ENCODE measurements at regions not wholly inside any gene's neighbourhood (a gene's known extent, or its start where the extent isn't known, plus 50 kb on each side); places are given as distances from the start of the nearest gene placed in this dataset.

DNA sequence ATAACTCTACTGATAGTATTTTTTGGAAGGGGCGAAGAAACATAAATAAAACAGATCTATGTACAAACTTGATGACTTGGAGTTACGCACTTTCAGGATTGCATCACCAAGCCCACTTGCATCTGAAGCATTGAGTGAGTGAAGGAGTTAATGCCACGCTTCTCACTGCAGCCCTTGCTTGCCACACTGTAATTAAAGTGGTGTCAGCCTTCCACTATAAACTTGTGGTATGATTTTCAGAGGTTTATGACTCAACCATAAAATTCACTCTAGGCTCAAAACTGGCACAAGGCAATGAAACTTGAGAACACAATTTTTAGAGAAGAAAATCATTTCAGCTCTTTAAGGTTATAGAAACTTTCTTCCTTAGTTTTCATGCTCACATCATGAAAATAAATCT is 93.9 kb upstream of the PRMT6 start:
- TF ChIP-seq, protein P1, sequence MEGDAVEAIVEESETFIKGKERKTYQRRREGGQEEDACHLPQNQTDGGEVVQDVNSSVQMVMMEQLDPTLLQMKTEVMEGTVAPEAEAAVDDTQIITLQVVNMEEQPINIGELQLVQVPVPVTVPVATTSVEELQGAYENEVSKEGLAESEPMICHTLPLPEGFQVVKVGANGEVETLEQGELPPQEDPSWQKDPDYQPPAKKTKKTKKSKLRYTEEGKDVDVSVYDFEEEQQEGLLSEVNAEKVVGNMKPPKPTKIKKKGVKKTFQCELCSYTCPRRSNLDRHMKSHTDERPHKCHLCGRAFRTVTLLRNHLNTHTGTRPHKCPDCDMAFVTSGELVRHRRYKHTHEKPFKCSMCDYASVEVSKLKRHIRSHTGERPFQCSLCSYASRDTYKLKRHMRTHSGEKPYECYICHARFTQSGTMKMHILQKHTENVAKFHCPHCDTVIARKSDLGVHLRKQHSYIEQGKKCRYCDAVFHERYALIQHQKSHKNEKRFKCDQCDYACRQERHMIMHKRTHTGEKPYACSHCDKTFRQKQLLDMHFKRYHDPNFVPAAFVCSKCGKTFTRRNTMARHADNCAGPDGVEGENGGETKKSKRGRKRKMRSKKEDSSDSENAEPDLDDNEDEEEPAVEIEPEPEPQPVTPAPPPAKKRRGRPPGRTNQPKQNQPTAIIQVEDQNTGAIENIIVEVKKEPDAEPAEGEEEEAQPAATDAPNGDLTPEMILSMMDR (IDR thresholded peaks at IDR 0.05; ENCODE audit: insufficient read depth, low read length, poor library complexity, severe bottlenecking) = no peak
- H3K36me3 ChIP-seq (ENCODE audit: control insufficient read depth, insufficient read depth, low read length) = no peaks in the 10 kb centered on the region

GRCh38 chr1:106964495-106964894 is 92.0 kb upstream of the PRMT6 start:
- TF ChIP-seq, protein P1 (IDR thresholded peaks at IDR 0.05; ENCODE audit: insufficient read depth, low read length, poor library complexity, severe bottlenecking) = no peak
- no peak for DNase-seq (ENCODE audit: extremely low read depth, insufficient read length)

More for the DNA sequence above, 93.9 kb upstream of the PRMT6 start:
- DNase-seq (ENCODE audit: extremely low read depth, insufficient read length) = no peak
- Histone ChIP-seq H3K27me3 (replicated peaks; ENCODE audit: control insufficient read depth, insufficient read depth, low read length) (no peaks in the 10 kb centered on the region), H3K4me3 (replicated peaks; ENCODE audit: low read depth, low read length) (no peak overlapping the region)

DNA sequence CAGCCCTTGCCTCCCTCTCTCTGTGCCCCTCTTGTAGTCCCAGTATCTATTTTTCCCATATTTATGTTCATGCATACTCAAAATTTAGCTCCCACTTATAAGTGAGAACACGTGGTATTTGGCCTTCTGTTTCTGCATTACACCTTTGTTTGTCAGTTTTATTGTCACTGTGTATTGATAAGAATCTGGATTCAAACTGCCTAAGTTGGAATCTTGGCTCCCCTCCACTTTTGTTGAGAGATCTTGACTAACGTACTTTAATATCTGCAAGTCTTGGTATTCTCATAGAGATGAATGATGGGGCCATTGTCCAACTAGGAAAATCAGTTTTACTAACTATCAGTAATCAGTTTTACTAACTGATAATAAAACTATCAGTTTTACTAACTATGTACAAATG is 87.8 kb upstream of the PRMT6 start:
- TF ChIP-seq, protein P1 (IDR thresholded peaks at IDR 0.05; ENCODE audit: insufficient read depth, low read length, poor library complexity, severe bottlenecking) = no peak
- no peaks in the 10 kb centered on the region for H3K36me3 ChIP-seq (ENCODE audit: control insufficient read depth, insufficient read depth, low read length)
- no peak for DNase-seq (ENCODE audit: extremely low read depth, insufficient read length)
- H3K4me3 ChIP-seq (replicated peaks; ENCODE audit: low read depth, low read length) = no peak overlapping the region
- H3K27me3 ChIP-seq (replicated peaks; ENCODE audit: control insufficient read depth, insufficient read depth, low read length) = no peaks in the 10 kb centered on the region

More at GRCh38 chr1:106964495-106964894, 92.0 kb upstream of the PRMT6 start:
- no peaks in the 10 kb centered on the region for H3K36me3 ChIP-seq (ENCODE audit: control insufficient read depth, insufficient read depth, low read length)
- no peaks in the 10 kb centered on the region for H3K27me3 ChIP-seq (replicated peaks; ENCODE audit: control insufficient read depth, insufficient read depth, low read length)
- no peak overlapping the region for H3K4me3 ChIP-seq (replicated peaks; ENCODE audit: low read depth, low read length)

DNA sequence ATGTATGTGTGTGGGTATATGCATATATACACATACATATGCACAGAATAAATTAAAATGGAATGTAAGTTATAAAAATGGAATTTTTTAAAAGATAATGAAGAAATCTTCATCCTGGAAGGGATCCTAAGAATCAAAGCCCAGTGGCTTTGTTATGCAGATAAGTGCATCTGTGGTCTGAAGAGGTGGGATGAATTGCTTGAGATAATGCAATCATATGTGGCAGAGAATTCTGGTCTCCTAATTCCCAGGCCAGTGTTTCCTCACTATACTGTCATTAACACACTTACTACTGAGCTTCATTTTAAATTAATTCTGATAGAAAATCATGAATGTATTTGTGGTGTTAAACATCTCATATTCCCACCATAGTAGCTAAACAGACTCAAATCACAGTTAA is 86.7 kb upstream of the PRMT6 start:
- no peak for DNase-seq (ENCODE audit: extremely low read depth, insufficient read length)
- Histone ChIP-seq H3K27me3 (replicated peaks; ENCODE audit: control insufficient read depth, insufficient read depth, low read length) (no peaks in the 10 kb centered on the region), H3K4me3 (replicated peaks; ENCODE audit: low read depth, low read length) (no peak overlapping the region), H3K36me3 (ENCODE audit: control insufficient read depth, insufficient read depth, low read length) (no peaks in the 10 kb centered on the region)
- TF ChIP-seq, protein P1 (IDR thresholded peaks at IDR 0.05; ENCODE audit: insufficient read depth, low read length, poor library complexity, severe bottlenecking) = no peak

DNA sequence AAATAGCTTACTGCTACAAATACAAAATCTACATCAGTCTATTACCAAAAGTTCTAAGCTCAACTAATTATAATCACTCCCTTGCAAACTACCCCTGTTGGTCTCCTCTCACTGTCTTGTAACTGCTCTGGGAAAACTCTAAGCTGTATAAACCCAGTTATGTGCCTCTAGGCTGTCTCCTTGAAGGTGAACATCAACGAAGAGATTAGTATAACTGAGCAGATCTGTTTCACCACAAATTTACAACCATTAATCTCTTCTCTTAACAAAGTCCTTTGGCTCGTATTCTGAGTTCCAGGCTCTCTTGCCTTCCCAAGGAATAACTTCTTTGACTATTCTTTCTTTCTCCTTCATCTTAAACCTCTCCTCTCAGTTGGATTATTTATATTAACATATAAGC is 84.4 kb upstream of the PRMT6 start:
- Histone ChIP-seq H3K4me3 (replicated peaks; ENCODE audit: low read depth, low read length) (no peak overlapping the region), H3K27me3 (replicated peaks; ENCODE audit: control insufficient read depth, insufficient read depth, low read length) (no peaks in the 10 kb centered on the region), H3K36me3 (ENCODE audit: control insufficient read depth, insufficient read depth, low read length) (no peaks in the 10 kb centered on the region)
- no peak for DNase-seq (ENCODE audit: extremely low read depth, insufficient read length)
- TF ChIP-seq, protein P1 (IDR thresholded peaks at IDR 0.05; ENCODE audit: insufficient read depth, low read length, poor library complexity, severe bottlenecking) = no peak

GRCh38 chr1:106975944-106976343 is 80.5 kb upstream of the PRMT6 start:
- no peak for DNase-seq (ENCODE audit: extremely low read depth, insufficient read length)
- Histone ChIP-seq H3K4me3 (replicated peaks; ENCODE audit: low read depth, low read length) (no peak overlapping the region), H3K36me3 (ENCODE audit: control insufficient read depth, insufficient read depth, low read length) (no peaks in the 10 kb centered on the region), H3K27me3 (replicated peaks; ENCODE audit: control insufficient read depth, insufficient read depth, low read length) (no peaks in the 10 kb centered on the region)
- TF ChIP-seq, protein P1 (IDR thresholded peaks at IDR 0.05; ENCODE audit: insufficient read depth, low read length, poor library complexity, severe bottlenecking) = peak; percentile 15
